Aorta (tissue), 5 donors: ENCODE measurements at regions not wholly inside any gene's neighbourhood (a gene's known extent, or its start where the extent isn't known, plus 50 kb on each side); places are given as distances from the start of the nearest gene placed in this dataset.
"Not testable (repeated sequence)": the region's sequence is repeated elsewhere in the genome, so short reads cannot be mapped to it uniquely, and the experiment has no call there.

Source experiments
- ATAC-seq: fragments of 200-7000 bp; cut with Tn5 transposase; one replicate; pipeline ENCODE4 v1.9.1; 2022; ENCODE audit warnings: moderate library complexity; ENCODE audit not compliant: low FRiP score
- DNase-seq, 2 donors: peaks; one replicate each; pipeline ENCODE4 v3.0.0-alpha.2; 2020
- H3K27ac ChIP-seq, 2 donors: one replicate each; pipeline ENCODE4 v1.5.1; 2013; ENCODE audit warnings: low read length in 2 of 2, mild to moderate bottlenecking in 2 of 2, moderate library complexity in 2 of 2, control low read depth in 1 of 2, inconsistent platforms in 1 of 2, low read depth in 1 of 2
- H3K27me3 ChIP-seq, 2 donors: one replicate each; pipeline ENCODE4 v1.6.1; 2013; ENCODE audit warnings: control low read depth in 1 of 2, low read length in 1 of 2, mild to moderate bottlenecking in 1 of 2, moderate library complexity in 1 of 2; ENCODE audit not compliant: insufficient read depth in 2 of 2, control insufficient read depth in 1 of 2
- H3K36me3 ChIP-seq, 2 donors: one replicate each; pipeline ENCODE4 v1.6.1; 2013; ENCODE audit warnings: control low read depth in 1 of 2, low read length in 1 of 2, mild to moderate bottlenecking in 1 of 2; ENCODE audit not compliant: insufficient read depth in 2 of 2, control insufficient read depth in 1 of 2
- H3K4me1 ChIP-seq, 2 donors: one replicate each; pipeline ENCODE4 v1.6.1; 2013; ENCODE audit warnings: low read length in 2 of 2, control low read depth in 1 of 2, mild to moderate bottlenecking in 1 of 2, moderate library complexity in 1 of 2; ENCODE audit not compliant: insufficient read depth in 2 of 2, control insufficient read depth in 1 of 2
- H3K4me3 ChIP-seq, 2 donors: one replicate each; pipeline ENCODE4 v1.5.1; 2013; ENCODE audit warnings: low read length in 2 of 2, control low read depth in 1 of 2, mild to moderate bottlenecking in 1 of 2
- H3K9me3 ChIP-seq: one replicate; pipeline ENCODE4 v1.6.1; 2013; ENCODE audit warnings: mild to moderate bottlenecking, low read length; ENCODE audit not compliant: control insufficient read depth
- WGBS, 2 donors: extraction: QIAGEN DNeasy Blood & Tissue Kit; methylation state at CpG; one replicate each; pipeline ENCODE4 v1.1.7; 2013; 5-methylcytosine and 5-hydroxymethylcytosine counted together
- intact Hi-C, 2 donors: fragments of 100-400 bp; cut with DNase I; formaldehyde crosslinking; loops; one replicate each; pipeline versions ENCODE4 v1.14.2 to v1.15.0; 2022
- donor health status: healthy with polysubstance abuse.
- donor health status: Bipolar disorder and iron deficiency.
- donor health status: DM: no; HTN: no; CAD: no.
- donor health status: DM: no; HTN: no; CAD: no.
- donor health status: DM: yes; HTN: yes; CAD: no.

GRCh38 chr21:35801391-35801790, 258.9 kb downstream of the SETD4 start:
- Histone ChIP-seq H3K4me1 (peaks cover 0 to 2% of the 10 kb centered on the region in 2 donors), H3K4me3 (no peak overlapping the region), H3K36me3 (no peaks in the 10 kb centered on the region), H3K9me3 (no peaks in the 10 kb centered on the region), H3K27me3 (peaks cover 0 to 2% of the 10 kb centered on the region in 2 donors), H3K27ac (no peak overlapping the region)
- 89 to 92% methylated on average over 4 of the region's 4 CpGs for WGBS, 2 donors
- no peak for ATAC-seq
- no peak for DNase-seq
- intact Hi-C loops: no loop called here

- ATAC-seq, H3K4me3 ChIP-seq, DNase-seq, intact Hi-C loops, H3K4me1 ChIP-seq, H3K36me3 ChIP-seq, H3K27me3 ChIP-seq, H3K9me3 ChIP-seq: not testable (repeated sequence)
- 35 to 40% methylated on average over 9 of the region's 9 CpGs for WGBS, 2 donors
- peak overlapping the region in 1 of 2 donors; percentile 14 for H3K27ac ChIP-seq
These were observed 259.4 kb downstream of the SETD4 start for GRCh38 chr21:35800796-35801385.

GRCh38 chr21:35796844-35797243, 263.5 kb downstream of the SETD4 start:
- no peak overlapping the region for H3K4me3 ChIP-seq
- 8 to 20% methylated on average over 2 of the region's 2 CpGs for WGBS, 2 donors

GRCh38 chr21:35794527-35794926, 265.8 kb downstream of the SETD4 start:
- intact Hi-C loops, H3K4me3 ChIP-seq, H3K27me3 ChIP-seq, H3K36me3 ChIP-seq, H3K27ac ChIP-seq, H3K9me3 ChIP-seq, H3K4me1 ChIP-seq, ATAC-seq, DNase-seq: not testable (repeated sequence)
- 84 to 88% methylated on average over 4 of the region's 4 CpGs for WGBS, 2 donors

More at GRCh38 chr21:35796844-35797243, 263.5 kb downstream of the SETD4 start:
- Histone ChIP-seq H3K36me3 (no peaks in the 10 kb centered on the region), H3K27ac (no peak overlapping the region), H3K27me3 (peaks cover 0 to 2% of the 10 kb centered on the region in 2 donors), H3K4me1 (peaks cover 0 to 2% of the 10 kb centered on the region in 2 donors), H3K9me3 (no peaks in the 10 kb centered on the region)
- no peak for DNase-seq
- no peak for ATAC-seq
- intact Hi-C loops: no loop called here

GRCh38 chr21:35792569-35793305, 267.6 kb downstream of the SETD4 start:
- ATAC-seq (no peak), DNase-seq (no peak)
- no peaks in the 10 kb centered on the region for H3K36me3 ChIP-seq
- no peak overlapping the region for H3K27ac ChIP-seq
- no peaks in the 10 kb centered on the region for H3K9me3 ChIP-seq
- intact Hi-C loops: no loop called here
- peaks cover 0 to 2% of the 10 kb centered on the region in 2 donors for H3K27me3 ChIP-seq
- H3K4me3 ChIP-seq: no peak overlapping the region
- H3K4me1 ChIP-seq: no peaks in the 10 kb centered on the region
- 95 to 97% methylated on average over 5 of the region's 5 CpGs for WGBS, 2 donors

GRCh38 chr21:35791541-35792325, 268.6 kb downstream of the SETD4 start:
- ATAC-seq (no peak), DNase-seq (no peak)
- no peak overlapping the region for H3K4me3 ChIP-seq
- 91 to 94% methylated on average over 10 of the region's 10 CpGs for WGBS, 2 donors
- no peaks in the 10 kb centered on the region for H3K36me3 ChIP-seq
- H3K9me3 ChIP-seq: no peaks in the 10 kb centered on the region
- intact Hi-C loops: no loop called here
- no peaks in the 10 kb centered on the region for H3K4me1 ChIP-seq
- no peaks in the 10 kb centered on the region for H3K27me3 ChIP-seq
- H3K27ac ChIP-seq: no peak overlapping the region

- Histone ChIP-seq H3K4me1 (no peaks in the 10 kb centered on the region), H3K27ac (no peak overlapping the region), H3K4me3 (no peak overlapping the region), H3K9me3 (no peaks in the 10 kb centered on the region), H3K27me3 (no peaks in the 10 kb centered on the region), H3K36me3 (no peaks in the 10 kb centered on the region)
- intact Hi-C loops: no loop called here
- no peak for ATAC-seq
- DNase-seq: no peak
These were observed 276.6 kb downstream of the SETD4 start for GRCh38 chr21:35783721-35784120.

- DNase-seq (no peak), ATAC-seq (no peak)
- no peaks in the 10 kb centered on the region for H3K4me1 ChIP-seq
- H3K36me3 ChIP-seq: no peaks in the 10 kb centered on the region
- H3K27me3 ChIP-seq: no peaks in the 10 kb centered on the region
- intact Hi-C loops: no loop called here
- no peak overlapping the region for H3K4me3 ChIP-seq
- H3K9me3 ChIP-seq: no peaks in the 10 kb centered on the region
- H3K27ac ChIP-seq: no peak overlapping the region
These were observed 277.7 kb downstream of the SETD4 start for GRCh38 chr21:35782667-35783066.
